ENCODE measurements at regions not wholly inside any gene's neighbourhood (a gene's known extent, or its start where the extent isn't known, plus 50 kb on each side); places are given as distances from the start of the nearest gene placed in this dataset.

GRCh38 chr18:5036523-5036922, 160.5 kb downstream of the AKAIN1 start:
- Histone ChIP-seq H3K4me3 (no peak overlapping the region), H3K4me2 (no peak overlapping the region), H3K9me3 (no peaks in the 10 kb centered on the region), H3K27ac (no peak overlapping the region), H3K4me1 (no peaks in the 10 kb centered on the region)
- FAIRE-seq (no peak), ATAC-seq (no peak), DNase-seq (ENCODE audit: low read depth in 1 of 2, low spot score in 1 of 2) (no peak)
- TF ChIP-seq CTCF (IDR thresholded peaks at IDR 0.05) (no peak), RAD21 (conservative IDR thresholded peaks at IDR 0.05 in 1 of 2, IDR thresholded peaks at IDR 0.05 in 1 of 2) (no peak), E2F6 (IDR thresholded peaks at IDR 0.05; ENCODE audit: borderline replicate concordance, low read depth) (no peak), EHF (CRISPR knock-in tag; IDR thresholded peaks at IDR 0.05) (no peak)
- ChIA-PET POLR2A (no interaction called here), CTCF (no interaction called here)

GRCh38 chr18:5031216-5031615, 165.8 kb downstream of the AKAIN1 start:
- H3K4me3 ChIP-seq, result no peak overlapping the region
- CTCF ChIA-PET, result no interaction called here
- POLR2A ChIA-PET, result no interaction called here
- H3K4me1 ChIP-seq, result no peaks in the 10 kb centered on the region
- FAIRE-seq (no peak), ATAC-seq (no peak), DNase-seq (ENCODE audit: low read depth in 1 of 2, low spot score in 1 of 2) (no peak)
- no peak for TF ChIP-seq HDAC2 (IDR thresholded peaks at IDR 0.05)
- no peak for TF ChIP-seq FOSL2 (IDR thresholded peaks at IDR 0.05)
- no peak for TF ChIP-seq FOSL2 (CRISPR knock-in tag; IDR thresholded peaks at IDR 0.05)
- no peak for TF ChIP-seq ZSCAN20 (CRISPR knock-in tag; IDR thresholded peaks at IDR 0.05)
- TF ChIP-seq HMGXB4 (CRISPR knock-in tag; IDR thresholded peaks at IDR 0.05; ENCODE audit: borderline replicate concordance), result no peak
- TF ChIP-seq KDM5A (IDR thresholded peaks at IDR 0.05), result no peak
- TF ChIP-seq EHMT2 (IDR thresholded peaks at IDR 0.05; ENCODE audit: low read depth), result no peak
- no peak for TF ChIP-seq FOXS1 (CRISPR knock-in tag; IDR thresholded peaks at IDR 0.05)
- no peak for TF ChIP-seq HES2 (IDR thresholded peaks at IDR 0.05)
- no peak for TF ChIP-seq CBX2 (IDR thresholded peaks at IDR 0.05; ENCODE audit: borderline replicate concordance, low read depth)
- no peak for TF ChIP-seq CHD2 (IDR thresholded peaks at IDR 0.05; ENCODE audit: low read length, partially characterized antibody)
- no peak for TF ChIP-seq ZFP36 (IDR thresholded peaks at IDR 0.05; ENCODE audit: borderline replicate concordance, partially characterized antibody)
- no peak for TF ChIP-seq BHLHE40 (IDR thresholded peaks at IDR 0.05; ENCODE audit: low read depth, low read length)
- no peak for TF ChIP-seq JUNB (IDR thresholded peaks at IDR 0.05)
- no peak for TF ChIP-seq CBX8 (IDR thresholded peaks at IDR 0.05)
- no peak for TF ChIP-seq TFCP2L1 (CRISPR knock-in tag; IDR thresholded peaks at IDR 0.05)
- TF ChIP-seq SREBF2 (IDR thresholded peaks at IDR 0.05), result no peak
- H3K9me3 ChIP-seq, result no peaks in the 10 kb centered on the region
- no peak overlapping the region for H3K4me2 ChIP-seq
- no peak overlapping the region for H3K27ac ChIP-seq
- WGBS (ENCODE audit: missing lambda C conversion rate), result 3% methylated on average over 2 of the region's 2 CpGs

- WGBS (ENCODE audit: missing lambda C conversion rate), result 0% methylated on average over 2 of the region's 3 CpGs
- ATAC-seq, result no peak
These were observed 166.4 kb downstream of the AKAIN1 start for GRCh38 chr18:5030636-5031035.

More at GRCh38 chr18:5030636-5031035, 166.4 kb downstream of the AKAIN1 start:
- H3K4me2 ChIP-seq, result no peak overlapping the region
- H3K4me3 ChIP-seq, result no peak overlapping the region
- POLR2A ChIA-PET, result no interaction called here
- FAIRE-seq, result no peak
- DNase-seq (ENCODE audit: low read depth in 1 of 2, low spot score in 1 of 2), result no peak
- H3K9me3 ChIP-seq, result no peaks in the 10 kb centered on the region
- no peak overlapping the region for H3K27ac ChIP-seq
- no peak for TF ChIP-seq RFX5 (IDR thresholded peaks at IDR 0.05)
- TF ChIP-seq MAZ (IDR thresholded peaks at IDR 0.05; ENCODE audit: borderline replicate concordance, low read depth, low read length), result no peak
- no peak for TF ChIP-seq CEBPB (IDR thresholded peaks at IDR 0.05)
- no peak for TF ChIP-seq ELK1 (IDR thresholded peaks at IDR 0.05; ENCODE audit: low read depth, low read length)
- no peak for TF ChIP-seq NFE2L2 (conservative IDR thresholded peaks at IDR 0.05; ENCODE audit: low read length)
- TF ChIP-seq POLR2AphosphoS2 (conservative IDR thresholded peaks at IDR 0.05; ENCODE audit: low read length), result no peak
- TF ChIP-seq JUNB (IDR thresholded peaks at IDR 0.05), result no peak
- TF ChIP-seq FOSB (CRISPR knock-in tag; IDR thresholded peaks at IDR 0.05), result no peak
- no peak for TF ChIP-seq USF2 (IDR thresholded peaks at IDR 0.05)
- TF ChIP-seq MYC (IDR thresholded peaks at IDR 0.05; ENCODE audit: borderline replicate concordance, low read length), result no peak
- CTCF ChIA-PET, result no interaction called here
- H3K4me1 ChIP-seq, result no peaks in the 10 kb centered on the region

Measured in A549 (cell line).